HEK293T (cell line): ENCODE measurements at regions not wholly inside any gene's neighbourhood (a gene's known extent, or its start where the extent isn't known, plus 50 kb on each side); places are given as distances from the start of the nearest gene placed in this dataset.

Source experiments
- BHLHE40 ChIP-seq: fragments of 450-650 bp; IDR thresholded peaks from 2 replicates; pipeline ENCODE4 v1.6.1; 2016; ENCODE audit warnings: mild to moderate bottlenecking, moderate library complexity, borderline replicate concordance
- ELF4 ChIP-seq: fragments of 450-650 bp; IDR thresholded peaks from 2 replicates; pipeline ENCODE4 v1.6.1; 2017; ENCODE audit warnings: antibody characterized with exemption
- FOXK2 ChIP-seq: fragments of 450-650 bp; IDR thresholded peaks from 2 replicates; pipeline ENCODE4 v1.6.1; 2016; ENCODE audit warnings: mild to moderate bottlenecking
- FOXM1 ChIP-seq: fragments of 450-650 bp; IDR thresholded peaks from 2 replicates; pipeline ENCODE4 v1.6.1; 2017; ENCODE audit warnings: mild to moderate bottlenecking, borderline replicate concordance
- L3MBTL2 ChIP-seq: fragments of 450-650 bp; conservative IDR thresholded peaks from 2 replicates; pipeline ENCODE4 v1.6.1; 2016; ENCODE audit warnings: mild to moderate bottlenecking
- LEF1 ChIP-seq: fragments of 450-650 bp; IDR thresholded peaks from 2 replicates; pipeline ENCODE4 v1.6.1; 2017; ENCODE audit warnings: mild to moderate bottlenecking, borderline replicate concordance
- SP1 ChIP-seq: fragments of 450-650 bp; IDR thresholded peaks from 2 replicates; pipeline ENCODE4 v1.6.1; 2017
- SUZ12 ChIP-seq: fragments of 450-650 bp; IDR thresholded peaks from 2 replicates; pipeline ENCODE4 v1.6.1; 2016; ENCODE audit warnings: mild to moderate bottlenecking
- TARDBP ChIP-seq: fragments of 450-650 bp; IDR thresholded peaks from 2 replicates; pipeline ENCODE4 v1.6.1; 2016
- ZNF384 ChIP-seq: fragments of 450-650 bp; IDR thresholded peaks from 2 replicates; pipeline ENCODE4 v1.6.1; 2016
- TF ChIP-seq, protein P1 (sequence below): fragments of 450-650 bp; IDR thresholded peaks from 2 replicates; pipeline ENCODE4 v1.6.1; 2016

DNA sequence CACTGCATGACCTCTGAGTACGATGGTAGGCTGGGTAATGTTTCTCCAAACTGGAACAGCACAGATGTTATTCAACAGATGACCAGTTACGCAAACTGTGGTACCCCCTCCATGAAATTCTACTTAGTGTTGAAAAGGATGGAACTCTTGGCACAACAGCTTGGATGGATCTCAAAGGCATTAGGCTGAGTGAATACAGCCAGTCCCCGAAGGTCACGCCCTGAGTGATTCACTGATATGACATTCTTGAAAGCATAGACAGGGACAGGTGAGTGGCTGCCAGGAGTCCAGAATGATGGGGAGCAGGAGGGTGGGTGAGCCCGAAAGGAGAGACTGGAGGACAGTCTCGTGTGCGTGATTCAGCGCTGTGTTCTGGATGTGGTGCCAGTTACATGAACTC, 187.5 kb upstream of the TMEM132C start:
- TF ChIP-seq SUZ12, result no peak
- no peak for TF ChIP-seq TARDBP
- TF ChIP-seq, protein P1, sequence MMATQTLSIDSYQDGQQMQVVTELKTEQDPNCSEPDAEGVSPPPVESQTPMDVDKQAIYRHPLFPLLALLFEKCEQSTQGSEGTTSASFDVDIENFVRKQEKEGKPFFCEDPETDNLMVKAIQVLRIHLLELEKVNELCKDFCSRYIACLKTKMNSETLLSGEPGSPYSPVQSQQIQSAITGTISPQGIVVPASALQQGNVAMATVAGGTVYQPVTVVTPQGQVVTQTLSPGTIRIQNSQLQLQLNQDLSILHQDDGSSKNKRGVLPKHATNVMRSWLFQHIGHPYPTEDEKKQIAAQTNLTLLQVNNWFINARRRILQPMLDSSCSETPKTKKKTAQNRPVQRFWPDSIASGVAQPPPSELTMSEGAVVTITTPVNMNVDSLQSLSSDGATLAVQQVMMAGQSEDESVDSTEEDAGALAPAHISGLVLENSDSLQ, result no peak
- no peak for TF ChIP-seq LEF1
- no peak for TF ChIP-seq FOXM1
- no peak for TF ChIP-seq ZNF384
- TF ChIP-seq BHLHE40, result no peak
- no peak for TF ChIP-seq FOXK2
- TF ChIP-seq ELF4, result no peak
- TF ChIP-seq SP1, result no peak
- no peak for TF ChIP-seq L3MBTL2
